DOHH2 (cell line): ENCODE measurements at regions not wholly inside any gene's neighbourhood (a gene's known extent, or its start where the extent isn't known, plus 50 kb on each side); places are given as distances from the start of the nearest gene placed in this dataset.

Experiments
- H3F3A ChIP-seq: fragments of 200-600 bp; sonication (generic), shearing (Covaris generic); 2 replicates; pipeline ENCODE4 v1.6.0; 2016; ENCODE audit warnings: antibody characterized with exemption, mild to moderate bottlenecking; ENCODE audit not compliant: control insufficient read depth, insufficient read depth
- H3K27ac ChIP-seq: fragments of 200-600 bp; sonication (generic); 2 replicates; pipeline ENCODE4 v1.5.1; 2014; ENCODE audit warnings: low read depth, mild to moderate bottlenecking, low read length, moderate library complexity
- H3K27me3 ChIP-seq: fragments of 200-600 bp; sonication (generic); 2 replicates; pipeline ENCODE4 v1.6.1; 2014; ENCODE audit warnings: mild to moderate bottlenecking, low read length, mixed read lengths; ENCODE audit not compliant: control insufficient read depth
- H3K36me3 ChIP-seq: fragments of 200-600 bp; sonication (generic); 2 replicates; pipeline ENCODE4 v1.6.1; 2014; ENCODE audit warnings: mild to moderate bottlenecking, low read length, moderate library complexity, mixed read lengths; ENCODE audit not compliant: control insufficient read depth
- H3K4me1 ChIP-seq: fragments of 200-600 bp; sonication (generic); 2 replicates; pipeline ENCODE4 v1.6.1; 2014; ENCODE audit warnings: mild to moderate bottlenecking, low read length, mixed read lengths; ENCODE audit not compliant: control insufficient read depth
- H3K4me2 ChIP-seq: fragments of 200-600 bp; sonication (generic); 2 replicates; pipeline ENCODE4 v1.6.0; 2014; ENCODE audit warnings: mild to moderate bottlenecking, low read length, moderate library complexity
- H3K4me3 ChIP-seq: fragments of 200-600 bp; sonication (generic); 2 replicates; pipeline ENCODE4 v1.5.1; 2014; ENCODE audit warnings: mild to moderate bottlenecking, low read length, mixed read lengths
- H3K79me2 ChIP-seq: fragments of 200-600 bp; sonication (generic); 2 replicates; pipeline ENCODE4 v1.6.1; 2014; ENCODE audit warnings: mild to moderate bottlenecking, low read length, mixed read lengths; ENCODE audit not compliant: control insufficient read depth
- H3K9me2 ChIP-seq: fragments of 200-600 bp; sonication (generic); replicated peaks from 2 replicates; pipeline ENCODE4 v1.6.1; 2014; ENCODE audit warnings: mild to moderate bottlenecking, low read length, mixed read lengths; ENCODE audit not compliant: control insufficient read depth
- H3K9me3 ChIP-seq: fragments of 200-600 bp; sonication (generic); 2 replicates; pipeline ENCODE4 v1.6.1; 2014; ENCODE audit warnings: antibody characterized with exemption, low read length, mixed read lengths; ENCODE audit not compliant: control insufficient read depth, insufficient read depth
- H4K20me1 ChIP-seq: fragments of 200-600 bp; sonication (generic); 2 replicates; pipeline ENCODE4 v1.6.0; 2014; ENCODE audit warnings: low read depth, mild to moderate bottlenecking, antibody characterized with exemption, low read length, moderate library complexity; ENCODE audit not compliant: control insufficient read depth, insufficient read depth
- EZH2phosphoT487 ChIP-seq: fragments of 200-600 bp; sonication (generic); IDR thresholded peaks from 2 replicates; pipeline ENCODE4 v1.6.1; 2017; ENCODE audit warnings: borderline replicate concordance, mild to moderate bottlenecking, antibody characterized with exemption, low read length, moderate library complexity, mixed read lengths
- TF ChIP-seq, protein P1 (sequence below): fragments of 200-600 bp; sonication (generic); IDR thresholded peaks from one replicate; pipeline ENCODE4 v1.5.1; 2014; ENCODE audit warnings: antibody characterized with exemption, mild to moderate bottlenecking, low read depth, low read length; ENCODE audit not compliant: poor library complexity, severe bottlenecking

GRCh38 chrX:1873671-1874070 lies 258.8 kb downstream of the ASMT start:
- Histone ChIP-seq H3K4me1 (no peaks in the 10 kb centered on the region), H4K20me1 (no peaks in the 10 kb centered on the region), H3K9me3 (0 out of 2 replicates have a peak, but pooled peaks cover 2% of the 10 kb centered on the region), H3F3A (no peaks in the 10 kb centered on the region), H3K4me3 (no peak overlapping the region), H3K9me2 (no peaks in the 10 kb centered on the region), H3K79me2 (no peaks in the 10 kb centered on the region), H3K27ac (no peak overlapping the region), H3K36me3 (no peaks in the 10 kb centered on the region), H3K4me2 (no peak overlapping the region), H3K27me3 (no peaks in the 10 kb centered on the region)
- TF ChIP-seq, protein P1, sequence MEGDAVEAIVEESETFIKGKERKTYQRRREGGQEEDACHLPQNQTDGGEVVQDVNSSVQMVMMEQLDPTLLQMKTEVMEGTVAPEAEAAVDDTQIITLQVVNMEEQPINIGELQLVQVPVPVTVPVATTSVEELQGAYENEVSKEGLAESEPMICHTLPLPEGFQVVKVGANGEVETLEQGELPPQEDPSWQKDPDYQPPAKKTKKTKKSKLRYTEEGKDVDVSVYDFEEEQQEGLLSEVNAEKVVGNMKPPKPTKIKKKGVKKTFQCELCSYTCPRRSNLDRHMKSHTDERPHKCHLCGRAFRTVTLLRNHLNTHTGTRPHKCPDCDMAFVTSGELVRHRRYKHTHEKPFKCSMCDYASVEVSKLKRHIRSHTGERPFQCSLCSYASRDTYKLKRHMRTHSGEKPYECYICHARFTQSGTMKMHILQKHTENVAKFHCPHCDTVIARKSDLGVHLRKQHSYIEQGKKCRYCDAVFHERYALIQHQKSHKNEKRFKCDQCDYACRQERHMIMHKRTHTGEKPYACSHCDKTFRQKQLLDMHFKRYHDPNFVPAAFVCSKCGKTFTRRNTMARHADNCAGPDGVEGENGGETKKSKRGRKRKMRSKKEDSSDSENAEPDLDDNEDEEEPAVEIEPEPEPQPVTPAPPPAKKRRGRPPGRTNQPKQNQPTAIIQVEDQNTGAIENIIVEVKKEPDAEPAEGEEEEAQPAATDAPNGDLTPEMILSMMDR = no peak
- no peak for TF ChIP-seq EZH2phosphoT487

GRCh38 chrX:1874416-1874815 lies 259.6 kb downstream of the ASMT start:
- Histone ChIP-seq H3F3A (no peaks in the 10 kb centered on the region), H4K20me1 (no peaks in the 10 kb centered on the region), H3K9me2 (no peaks in the 10 kb centered on the region), H3K27ac (no peak overlapping the region), H3K79me2 (no peaks in the 10 kb centered on the region), H3K27me3 (no peaks in the 10 kb centered on the region), H3K36me3 (no peaks in the 10 kb centered on the region), H3K9me3 (0 out of 2 replicates have a peak, but pooled peaks cover 2% of the 10 kb centered on the region), H3K4me3 (no peak overlapping the region), H3K4me1 (no peaks in the 10 kb centered on the region), H3K4me2 (no peak overlapping the region)
- TF ChIP-seq, protein P1 = no peak
- TF ChIP-seq EZH2phosphoT487 = no peak

- H3K27me3 ChIP-seq = no peaks in the 10 kb centered on the region
- H3F3A ChIP-seq = no peaks in the 10 kb centered on the region
- no peaks in the 10 kb centered on the region for H3K9me2 ChIP-seq
- no peaks in the 10 kb centered on the region for H4K20me1 ChIP-seq
- 0 out of 2 replicates have a peak, but pooled peaks cover 2% of the 10 kb centered on the region for H3K9me3 ChIP-seq
- H3K79me2 ChIP-seq = no peaks in the 10 kb centered on the region
- no peak overlapping the region for H3K4me3 ChIP-seq
- no peaks in the 10 kb centered on the region for H3K4me1 ChIP-seq
- no peak overlapping the region for H3K4me2 ChIP-seq
- H3K36me3 ChIP-seq = no peaks in the 10 kb centered on the region
- H3K27ac ChIP-seq = no peak overlapping the region
- TF ChIP-seq, protein P1 = no peak
- no peak for TF ChIP-seq EZH2phosphoT487
Measured at GRCh38 chrX:1874899-1875298, 260.0 kb downstream of the ASMT start.
